ENCODE measurements at regions not wholly inside any gene's neighbourhood (a gene's known extent, or its start where the extent isn't known, plus 50 kb on each side); places are given as distances from the start of the nearest gene placed in this dataset.

GRCh38 chr7:42456756-42457276, 219.8 kb upstream of the GLI3 start:
- H3K4me1 Mint-ChIP-seq (ENCODE audit: insufficient read depth, unreplicated experiment) = no peaks in the 10 kb centered on the region
- intact Hi-C loops (cut with micrococcal nuclease) = no loop called here
- H3K9me3 Mint-ChIP-seq (ENCODE audit: unreplicated experiment) = no peaks in the 10 kb centered on the region
- ChIA-PET CTCF (interaction anchor here (0.7 kb wide), 1 partner anchor 383 kb away, joined by 3 read pairs; no protein-coding TSS in a partner anchor), POLR2A (interaction anchor here (0.7 kb wide), 1 partner anchor 11 kb away, joined by 3 read pairs; no protein-coding TSS in a partner anchor)
- no peak overlapping the region for H3K4me3 Mint-ChIP-seq (ENCODE audit: unreplicated experiment)
- no peaks in the 10 kb centered on the region for H3K36me3 Mint-ChIP-seq (ENCODE audit: insufficient read depth, unreplicated experiment)
- H3K27ac Mint-ChIP-seq (ENCODE audit: low read depth, unreplicated experiment) = no peak overlapping the region
- H3K27me3 Mint-ChIP-seq (ENCODE audit: insufficient read depth, unreplicated experiment) = no peaks in the 10 kb centered on the region
- no peak for DNase-seq (ENCODE audit: unreplicated experiment)
- no TSS peak for BruUV-seq (replicated peaks)
- TF ChIP-seq, protein P1, sequence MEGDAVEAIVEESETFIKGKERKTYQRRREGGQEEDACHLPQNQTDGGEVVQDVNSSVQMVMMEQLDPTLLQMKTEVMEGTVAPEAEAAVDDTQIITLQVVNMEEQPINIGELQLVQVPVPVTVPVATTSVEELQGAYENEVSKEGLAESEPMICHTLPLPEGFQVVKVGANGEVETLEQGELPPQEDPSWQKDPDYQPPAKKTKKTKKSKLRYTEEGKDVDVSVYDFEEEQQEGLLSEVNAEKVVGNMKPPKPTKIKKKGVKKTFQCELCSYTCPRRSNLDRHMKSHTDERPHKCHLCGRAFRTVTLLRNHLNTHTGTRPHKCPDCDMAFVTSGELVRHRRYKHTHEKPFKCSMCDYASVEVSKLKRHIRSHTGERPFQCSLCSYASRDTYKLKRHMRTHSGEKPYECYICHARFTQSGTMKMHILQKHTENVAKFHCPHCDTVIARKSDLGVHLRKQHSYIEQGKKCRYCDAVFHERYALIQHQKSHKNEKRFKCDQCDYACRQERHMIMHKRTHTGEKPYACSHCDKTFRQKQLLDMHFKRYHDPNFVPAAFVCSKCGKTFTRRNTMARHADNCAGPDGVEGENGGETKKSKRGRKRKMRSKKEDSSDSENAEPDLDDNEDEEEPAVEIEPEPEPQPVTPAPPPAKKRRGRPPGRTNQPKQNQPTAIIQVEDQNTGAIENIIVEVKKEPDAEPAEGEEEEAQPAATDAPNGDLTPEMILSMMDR (IDR thresholded peaks at IDR 0.05; ENCODE audit: unreplicated experiment) = no peak

DNA sequence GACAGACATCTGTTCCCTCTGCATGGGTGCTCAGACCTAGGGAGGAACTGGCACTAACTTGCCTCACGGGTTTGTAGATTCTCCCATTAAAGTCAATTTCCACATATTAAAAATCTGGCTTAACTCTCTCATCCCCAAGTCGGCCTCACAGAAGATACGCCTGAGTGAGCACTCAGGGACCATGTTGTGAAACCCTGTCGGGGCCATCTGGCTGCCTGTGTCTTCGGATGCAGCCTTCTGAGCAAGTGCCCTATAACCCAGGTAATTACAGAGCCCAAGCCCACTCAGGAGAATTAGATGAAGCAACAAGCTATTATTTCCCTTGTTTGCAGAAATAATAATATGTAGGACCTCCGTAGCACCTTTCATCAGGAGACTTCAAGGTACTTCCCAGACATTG, 219.3 kb upstream of the GLI3 start:
- no TSS peak for BruUV-seq (replicated peaks)
- no peaks in the 10 kb centered on the region for H3K36me3 Mint-ChIP-seq (ENCODE audit: insufficient read depth, unreplicated experiment)
- no peak for DNase-seq (ENCODE audit: unreplicated experiment)
- ChIA-PET CTCF (interaction anchor here (0.7 kb wide), 1 partner anchor 382 kb away, joined by 3 read pairs; no protein-coding TSS in a partner anchor), POLR2A (interaction anchor here (0.7 kb wide), 1 partner anchor 11 kb away, joined by 3 read pairs; no protein-coding TSS in a partner anchor)
- TF ChIP-seq, protein P1 (IDR thresholded peaks at IDR 0.05; ENCODE audit: unreplicated experiment) = no peak
- intact Hi-C loops (cut with micrococcal nuclease) = no loop called here
- no peaks in the 10 kb centered on the region for H3K4me1 Mint-ChIP-seq (ENCODE audit: insufficient read depth, unreplicated experiment)
- H3K27me3 Mint-ChIP-seq (ENCODE audit: insufficient read depth, unreplicated experiment) = no peaks in the 10 kb centered on the region
- no peaks in the 10 kb centered on the region for H3K9me3 Mint-ChIP-seq (ENCODE audit: unreplicated experiment)
- no peak overlapping the region for H3K4me3 Mint-ChIP-seq (ENCODE audit: unreplicated experiment)
- no peak overlapping the region for H3K27ac Mint-ChIP-seq (ENCODE audit: low read depth, unreplicated experiment)

- Mint-ChIP-seq H3K36me3 (ENCODE audit: insufficient read depth, unreplicated experiment) (no peaks in the 10 kb centered on the region), H3K27ac (ENCODE audit: low read depth, unreplicated experiment) (no peak overlapping the region), H3K9me3 (ENCODE audit: unreplicated experiment) (no peaks in the 10 kb centered on the region), H3K27me3 (ENCODE audit: insufficient read depth, unreplicated experiment) (no peaks in the 10 kb centered on the region), H3K4me3 (ENCODE audit: unreplicated experiment) (no peak overlapping the region), H3K4me1 (ENCODE audit: insufficient read depth, unreplicated experiment) (no peaks in the 10 kb centered on the region)
- TF ChIP-seq, protein P1 (IDR thresholded peaks at IDR 0.05; ENCODE audit: unreplicated experiment) = no peak
- ChIA-PET CTCF (no interaction called here), POLR2A (no interaction called here)
- no TSS peak for BruUV-seq (replicated peaks)
- intact Hi-C loops (cut with micrococcal nuclease) = no loop called here
- no peak for DNase-seq (ENCODE audit: unreplicated experiment)
Measured at GRCh38 chr7:42453931-42454361, 216.9 kb upstream of the GLI3 start.

DNA sequence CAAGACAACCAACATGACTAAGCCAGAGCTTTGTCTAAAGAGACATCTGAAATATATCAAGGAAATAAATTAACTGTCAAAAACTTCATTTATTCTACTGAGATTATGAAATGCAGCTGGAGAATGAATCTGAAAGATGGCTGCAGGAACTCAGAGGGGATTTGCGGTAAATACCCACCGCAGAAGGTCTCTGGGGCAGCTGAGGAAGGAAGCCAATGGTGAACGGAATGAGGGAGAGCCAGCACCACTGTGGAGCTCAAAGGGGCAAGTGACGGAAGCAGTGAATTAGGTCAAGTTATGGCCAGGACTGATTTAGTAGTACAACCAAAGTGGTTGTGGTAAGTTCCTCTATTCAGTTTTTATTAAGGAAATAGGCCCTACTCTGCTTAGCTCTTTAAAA, 215.3 kb upstream of the GLI3 start:
- ChIA-PET POLR2A (no interaction called here), CTCF (no interaction called here)
- no peaks in the 10 kb centered on the region for H3K4me1 Mint-ChIP-seq (ENCODE audit: insufficient read depth, unreplicated experiment)
- intact Hi-C loops (cut with micrococcal nuclease) = no loop called here
- H3K27me3 Mint-ChIP-seq (ENCODE audit: insufficient read depth, unreplicated experiment) = no peaks in the 10 kb centered on the region
- no peak overlapping the region for H3K4me3 Mint-ChIP-seq (ENCODE audit: unreplicated experiment)
- H3K27ac Mint-ChIP-seq (ENCODE audit: low read depth, unreplicated experiment) = no peak overlapping the region
- no peaks in the 10 kb centered on the region for H3K9me3 Mint-ChIP-seq (ENCODE audit: unreplicated experiment)
- H3K36me3 Mint-ChIP-seq (ENCODE audit: insufficient read depth, unreplicated experiment) = no peaks in the 10 kb centered on the region
- no peak for DNase-seq (ENCODE audit: unreplicated experiment)
- TF ChIP-seq, protein P1 (IDR thresholded peaks at IDR 0.05; ENCODE audit: unreplicated experiment) = no peak
- no TSS peak for BruUV-seq (replicated peaks)
